ENCODE measurements at regions not wholly inside any gene's neighbourhood (a gene's known extent, or its start where the extent isn't known, plus 50 kb on each side); places are given as distances from the start of the nearest gene placed in this dataset.

- TF ChIP-seq, protein P1, sequence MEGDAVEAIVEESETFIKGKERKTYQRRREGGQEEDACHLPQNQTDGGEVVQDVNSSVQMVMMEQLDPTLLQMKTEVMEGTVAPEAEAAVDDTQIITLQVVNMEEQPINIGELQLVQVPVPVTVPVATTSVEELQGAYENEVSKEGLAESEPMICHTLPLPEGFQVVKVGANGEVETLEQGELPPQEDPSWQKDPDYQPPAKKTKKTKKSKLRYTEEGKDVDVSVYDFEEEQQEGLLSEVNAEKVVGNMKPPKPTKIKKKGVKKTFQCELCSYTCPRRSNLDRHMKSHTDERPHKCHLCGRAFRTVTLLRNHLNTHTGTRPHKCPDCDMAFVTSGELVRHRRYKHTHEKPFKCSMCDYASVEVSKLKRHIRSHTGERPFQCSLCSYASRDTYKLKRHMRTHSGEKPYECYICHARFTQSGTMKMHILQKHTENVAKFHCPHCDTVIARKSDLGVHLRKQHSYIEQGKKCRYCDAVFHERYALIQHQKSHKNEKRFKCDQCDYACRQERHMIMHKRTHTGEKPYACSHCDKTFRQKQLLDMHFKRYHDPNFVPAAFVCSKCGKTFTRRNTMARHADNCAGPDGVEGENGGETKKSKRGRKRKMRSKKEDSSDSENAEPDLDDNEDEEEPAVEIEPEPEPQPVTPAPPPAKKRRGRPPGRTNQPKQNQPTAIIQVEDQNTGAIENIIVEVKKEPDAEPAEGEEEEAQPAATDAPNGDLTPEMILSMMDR (IDR thresholded peaks at IDR 0.05): no peak
- no peak for TF ChIP-seq EZH2 (IDR thresholded peaks at IDR 0.05; ENCODE audit: borderline replicate concordance, insufficient read depth, low read depth, low read length, poor library complexity, severe bottlenecking)
Observed at GRCh38 chr7:115410434-115410820, 488.5 kb downstream of the MDFIC start.
